ENCODE measurements at regions not wholly inside any gene's neighbourhood (a gene's known extent, or its start where the extent isn't known, plus 50 kb on each side); places are given as distances from the start of the nearest gene placed in this dataset.

DNA sequence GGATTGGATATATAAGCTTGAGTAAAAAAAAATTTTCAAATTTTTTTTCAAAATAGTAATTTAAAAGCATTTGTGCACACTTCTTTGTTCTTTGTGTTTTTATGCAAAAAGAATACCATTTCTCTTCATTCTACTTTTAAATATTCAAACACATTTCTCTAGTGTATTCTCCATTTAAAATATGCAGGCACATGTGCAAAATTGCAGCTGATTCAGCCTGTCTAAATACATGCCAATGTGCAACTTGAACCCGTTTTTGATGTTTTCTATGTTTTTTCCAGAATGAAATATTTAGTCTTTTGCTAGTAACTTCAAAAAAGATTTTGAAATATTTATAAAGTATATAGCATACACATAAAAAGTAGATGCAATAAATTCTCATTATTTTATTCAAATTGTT, 411.8 kb downstream of the MMUT start:
- intact Hi-C loops (cut with micrococcal nuclease; ENCODE audit: unreplicated experiment) (no loop called here), in situ Hi-C loops (cut with HindIII; ENCODE audit: extremely low pct_ligation_motif_present, low pct_unique_long_range_greater_than_20kb) (no loop called here)
- Histone ChIP-seq H4K20me1 (ENCODE audit: insufficient read depth, low read length) (no peaks in the 10 kb centered on the region), H2AFZ (ENCODE audit: low read length) (no peak overlapping the region), H3K9ac (ENCODE audit: insufficient read depth, low read depth, low read length) (no peak overlapping the region), H3K79me2 (ENCODE audit: insufficient read depth, low read length) (no peaks in the 10 kb centered on the region), H3K9me3 (ENCODE audit: low read length) (no peaks in the 10 kb centered on the region), H3K4me1 (ENCODE audit: insufficient read depth, low read length) (no peaks in the 10 kb centered on the region), H3K27ac (ENCODE audit: extremely low read length, insufficient read depth, low read length) (no peak overlapping the region), H3K4me2 (ENCODE audit: low read depth, low read length) (no peak overlapping the region), H3K27me3 (ENCODE audit: control insufficient read depth in 1 of 2, insufficient read depth in 2 of 2, low read length in 2 of 2) (no peaks in the 10 kb centered on the region), H3K36me3 (replicated peaks in 1 of 2; ENCODE audit: control insufficient read depth in 1 of 2, insufficient read depth in 2 of 2, low read length in 2 of 2) (no peaks in the 10 kb centered on the region), H3K4me3 (replicated peaks in 1 of 3; ENCODE audit: insufficient read depth in 1 of 3, low read depth in 2 of 3, low read length in 3 of 3) (no peak overlapping the region)
- no peak for DNase-seq (ENCODE audit: low spot score)
- TF ChIP-seq, protein P1, sequence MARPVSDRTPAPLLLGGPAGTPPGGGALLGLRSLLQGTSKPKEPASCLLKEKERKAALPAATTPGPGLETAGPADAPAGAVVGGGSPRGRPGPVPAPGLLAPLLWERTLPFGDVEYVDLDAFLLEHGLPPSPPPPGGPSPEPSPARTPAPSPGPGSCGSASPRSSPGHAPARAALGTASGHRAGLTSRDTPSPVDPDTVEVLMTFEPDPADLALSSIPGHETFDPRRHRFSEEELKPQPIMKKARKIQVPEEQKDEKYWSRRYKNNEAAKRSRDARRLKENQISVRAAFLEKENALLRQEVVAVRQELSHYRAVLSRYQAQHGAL (CRISPR knock-in tag; IDR thresholded peaks at IDR 0.05; ENCODE audit: not compliant biosample characterization), result no peak
- TF ChIP-seq HOXA3 (CRISPR knock-in tag; IDR thresholded peaks at IDR 0.05) (no peak), ZFP37 (CRISPR knock-in tag; IDR thresholded peaks at IDR 0.05; ENCODE audit: borderline replicate concordance) (no peak), KDM4B (CRISPR knock-in tag; IDR thresholded peaks at IDR 0.05) (no peak), RXRA (CRISPR knock-in tag; IDR thresholded peaks at IDR 0.05) (no peak), MEIS2 (CRISPR knock-in tag; IDR thresholded peaks at IDR 0.05) (no peak), SIN3A (IDR thresholded peaks at IDR 0.05; ENCODE audit: borderline replicate concordance, low read depth, low read length) (no peak), TOE1 (CRISPR knock-in tag; IDR thresholded peaks at IDR 0.05) (no peak), NFYB (CRISPR knock-in tag; IDR thresholded peaks at IDR 0.05) (no peak), ZSCAN22 (CRISPR knock-in tag; IDR thresholded peaks at IDR 0.05) (no peak), KDM3A (CRISPR knock-in tag; IDR thresholded peaks at IDR 0.05; ENCODE audit: low read depth) (no peak), ZNF232 (CRISPR knock-in tag; IDR thresholded peaks at IDR 0.05; ENCODE audit: borderline replicate concordance) (no peak)
- TF ChIP-seq, protein P2, sequence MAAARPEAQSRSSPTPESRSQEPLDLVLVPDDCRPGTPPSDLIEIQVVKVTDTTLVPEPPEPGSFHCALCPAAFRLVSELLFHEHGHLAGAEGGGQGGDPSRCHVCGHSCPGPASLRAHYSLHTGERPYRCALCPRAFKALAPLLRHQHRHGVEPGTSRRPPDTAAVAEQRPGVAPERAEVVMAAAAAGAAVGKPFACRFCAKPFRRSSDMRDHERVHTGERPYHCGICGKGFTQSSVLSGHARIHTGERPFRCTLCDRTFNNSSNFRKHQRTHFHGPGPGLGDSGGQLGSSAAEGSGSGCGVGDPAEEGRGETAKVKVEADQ (CRISPR knock-in tag; IDR thresholded peaks at IDR 0.05; ENCODE audit: borderline replicate concordance), result no peak
- ATAC-seq, result no peak
- 1% methylated on average over 1 of the region's 1 CpG for WGBS (ENCODE audit: low lambda C conversion rate)
- BruUV-seq (replicated peaks), result no TSS peak
- ChIA-PET POLR2A (no interaction called here), CTCF (ENCODE audit: low intra/inter-chr PET ratio, low total read pairs) (no interaction called here)
- no peak for FAIRE-seq
